GM18502 (cell line): ENCODE measurements at regions not wholly inside any gene's neighbourhood (a gene's known extent, or its start where the extent isn't known, plus 50 kb on each side); places are given as distances from the start of the nearest gene placed in this dataset.
"Not testable (repeated sequence)": the region's sequence is repeated elsewhere in the genome, so short reads cannot be mapped to it uniquely, and the experiment has no call there.

Experiments used
- ATAC-seq: cut with Tn5 transposase; IDR thresholded peaks from one replicate; pipeline ENCODE4 v1.9.1; 2021; ENCODE audit warnings: mild to moderate bottlenecking; ENCODE audit not compliant: unreplicated experiment, poor library complexity

DNA sequence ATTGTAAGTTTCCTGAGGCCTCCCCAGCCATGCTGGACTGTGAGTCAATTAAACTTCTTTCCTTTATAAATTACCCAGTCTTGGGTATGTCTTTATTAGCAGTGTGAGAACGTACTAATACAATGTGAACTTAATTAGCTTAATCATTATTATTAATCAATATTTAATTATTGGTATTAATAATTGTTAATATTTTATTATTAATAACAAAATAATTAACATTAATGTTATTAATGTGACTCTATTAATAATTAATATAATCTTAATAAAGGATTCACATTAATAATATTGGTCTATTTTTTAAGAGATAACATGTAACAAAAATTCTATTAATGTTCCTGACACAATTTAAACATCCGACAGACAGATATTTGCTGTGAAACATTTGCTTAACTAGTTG, 164.9 kb upstream of the ATF7IP start:
- ATAC-seq, result no peak

DNA sequence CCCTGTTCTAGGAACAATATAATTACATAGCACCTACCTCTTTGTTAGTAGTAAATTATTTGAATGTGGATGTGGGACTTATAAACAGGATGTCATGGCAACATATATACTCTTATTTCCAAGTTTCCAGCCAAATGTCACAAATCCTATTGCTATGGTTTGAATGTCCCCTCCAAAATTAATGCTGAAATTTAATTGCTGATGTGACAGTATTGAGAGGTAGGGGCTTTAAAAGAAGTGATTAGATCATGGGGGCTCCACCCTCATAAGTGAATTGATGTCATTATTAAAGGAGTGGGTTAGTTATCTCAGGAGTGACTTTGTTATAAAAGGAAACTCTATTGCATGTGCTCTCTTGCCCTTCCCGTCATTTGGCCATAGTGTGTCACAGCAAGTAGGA, 164.2 kb upstream of the ATF7IP start:
- ATAC-seq, result no peak

DNA sequence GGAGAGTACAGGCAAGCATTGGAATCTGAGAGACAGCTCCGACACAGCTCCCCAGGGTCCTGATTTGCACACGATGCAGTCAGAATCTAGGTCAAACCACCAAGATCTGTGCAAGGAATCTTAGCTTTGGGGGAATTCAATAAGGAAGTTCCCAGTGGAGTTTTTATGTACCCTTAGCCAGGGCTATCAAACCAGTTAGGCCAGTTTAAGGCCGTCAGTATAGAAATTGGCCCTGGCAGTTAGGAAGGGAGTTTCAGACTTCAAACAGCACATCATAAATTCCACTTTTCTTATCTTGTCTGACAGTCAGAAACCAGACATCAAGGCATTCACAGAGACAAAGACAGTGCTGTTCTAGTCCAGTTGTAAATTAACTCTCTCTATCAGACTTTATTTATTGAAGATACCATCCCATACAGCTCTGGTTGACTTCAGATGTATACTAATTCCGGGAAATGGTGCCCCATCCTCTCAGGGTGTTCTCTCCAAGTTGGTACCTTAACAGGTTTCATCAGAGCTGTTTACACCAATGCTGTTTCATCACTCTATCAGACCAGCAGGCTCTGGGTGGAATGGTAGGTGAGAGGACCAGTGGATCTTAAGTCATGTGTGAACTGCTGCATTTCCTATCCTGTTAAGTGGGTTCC, 157.5 kb upstream of the ATF7IP start:
- no peak for ATAC-seq

DNA sequence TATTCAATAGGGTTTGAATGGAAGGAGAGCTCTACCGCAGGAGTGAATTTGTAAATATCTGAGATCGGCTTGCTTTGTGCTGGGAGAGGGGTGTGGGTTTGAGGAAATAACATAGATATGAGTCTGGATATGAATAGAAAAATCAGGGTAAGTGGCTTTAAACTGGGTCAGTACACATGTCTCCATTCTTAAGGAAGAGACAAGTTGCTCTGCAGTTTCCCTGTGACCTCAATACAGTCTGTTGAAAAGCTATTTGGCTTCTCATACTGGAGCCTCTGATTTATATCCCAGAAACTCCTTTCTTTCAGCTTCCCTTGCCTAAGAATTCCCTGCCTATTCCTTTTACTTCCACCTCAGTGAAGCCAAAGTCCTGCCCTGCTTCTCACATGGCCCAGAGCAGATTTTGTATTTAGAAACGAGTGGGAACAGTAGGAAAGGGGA, 153.5 kb upstream of the ATF7IP start:
- ATAC-seq, result no peak

DNA sequence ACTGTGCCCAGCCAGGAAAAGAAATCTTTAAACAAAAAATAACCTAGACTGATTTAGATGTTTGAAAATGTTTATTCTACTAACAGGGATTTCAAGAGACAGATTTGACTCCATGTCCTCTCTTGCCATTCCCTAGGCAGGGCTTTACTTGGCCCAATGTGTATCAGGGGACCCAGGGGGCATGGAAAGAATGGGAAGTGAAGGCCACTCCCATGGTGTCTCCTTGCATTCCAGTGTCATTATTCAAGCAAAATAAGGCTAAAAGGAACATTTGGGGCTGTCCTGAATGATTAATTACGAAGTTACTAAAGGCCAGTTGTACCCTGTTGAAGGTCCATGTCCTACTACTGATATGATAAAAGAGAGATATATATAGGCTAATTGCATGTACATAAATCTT, 151.9 kb upstream of the ATF7IP start:
- no peak for ATAC-seq

DNA sequence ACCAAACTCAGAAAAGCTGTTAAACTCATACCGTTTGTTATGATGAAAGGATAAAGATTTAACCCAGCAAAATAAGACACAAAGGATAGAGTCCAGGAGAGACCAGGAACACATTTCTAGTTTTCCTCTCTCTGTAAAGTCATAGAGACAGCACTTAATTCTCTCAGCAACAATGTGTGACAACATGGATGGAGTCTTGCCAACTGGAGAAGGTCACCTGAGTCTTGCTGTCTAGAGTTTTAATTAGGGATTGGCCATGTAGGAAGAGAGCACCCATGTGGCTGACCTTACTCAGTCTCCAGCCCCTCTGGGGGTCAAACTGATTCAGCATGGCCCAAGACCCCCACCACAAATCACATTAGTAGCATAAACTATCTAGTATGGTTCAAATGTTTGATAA, 151.0 kb upstream of the ATF7IP start:
- no peak for ATAC-seq

DNA sequence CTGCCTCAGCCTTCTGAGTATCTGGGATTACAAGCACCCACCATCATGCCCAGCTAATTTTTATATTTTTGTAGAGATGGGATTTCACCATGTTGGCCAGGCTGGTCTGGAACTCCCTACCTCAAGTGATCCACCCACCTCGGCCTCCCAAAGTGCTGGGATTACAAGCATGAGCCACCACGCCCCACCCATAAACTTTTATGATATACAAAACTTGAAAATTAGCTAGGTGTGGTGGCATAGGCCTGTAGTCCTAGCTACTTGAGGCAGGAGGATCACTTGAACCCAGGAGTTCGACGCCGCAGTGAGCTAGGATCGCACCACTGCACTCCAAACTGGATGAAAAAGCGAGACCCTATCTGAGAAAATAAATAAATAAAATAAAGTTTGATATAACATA, 149.5 kb upstream of the ATF7IP start:
- not testable (repeated sequence) for ATAC-seq

DNA sequence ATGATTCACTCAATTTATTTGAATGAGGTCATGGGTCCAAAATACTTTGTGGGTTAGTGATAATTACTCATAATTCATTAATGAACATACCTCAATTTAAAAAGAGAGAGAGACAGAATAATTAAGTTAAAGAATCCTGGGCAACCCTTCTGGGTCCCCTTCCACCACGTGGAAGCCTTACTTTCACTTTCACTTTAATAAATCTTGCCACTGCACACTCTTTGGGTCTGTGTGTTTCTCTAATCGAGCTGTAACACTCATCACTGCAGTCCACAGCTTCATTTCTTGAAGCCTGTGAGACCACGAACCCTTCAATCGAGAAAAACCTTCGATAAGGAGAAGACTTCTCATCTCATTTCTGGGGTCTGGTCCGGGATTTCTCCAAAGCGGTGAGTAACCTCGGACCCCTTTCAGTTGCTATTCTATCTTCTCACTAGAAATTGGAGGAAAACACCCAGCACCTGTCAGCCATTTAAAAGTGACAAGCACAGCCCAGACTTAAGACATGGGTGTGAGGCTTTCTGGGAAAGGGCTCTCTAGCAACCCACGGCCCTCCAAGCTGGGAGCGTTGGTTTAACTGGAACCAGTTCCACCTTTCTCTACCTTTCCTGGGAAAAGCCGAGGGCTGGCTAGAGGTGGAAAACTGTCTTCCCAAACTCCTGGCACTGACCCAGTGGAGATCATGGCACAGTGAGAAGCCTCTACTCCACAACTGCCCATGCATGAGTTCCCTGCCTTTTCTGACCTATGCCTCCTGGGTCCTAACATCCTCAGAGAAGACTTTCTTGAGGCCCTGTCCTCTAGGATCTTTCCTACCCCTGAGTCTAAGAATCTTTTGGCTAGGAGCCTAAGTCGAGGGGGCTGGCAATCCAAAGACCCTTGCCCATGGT, 148.8 kb upstream of the ATF7IP start:
- no peak for ATAC-seq

DNA sequence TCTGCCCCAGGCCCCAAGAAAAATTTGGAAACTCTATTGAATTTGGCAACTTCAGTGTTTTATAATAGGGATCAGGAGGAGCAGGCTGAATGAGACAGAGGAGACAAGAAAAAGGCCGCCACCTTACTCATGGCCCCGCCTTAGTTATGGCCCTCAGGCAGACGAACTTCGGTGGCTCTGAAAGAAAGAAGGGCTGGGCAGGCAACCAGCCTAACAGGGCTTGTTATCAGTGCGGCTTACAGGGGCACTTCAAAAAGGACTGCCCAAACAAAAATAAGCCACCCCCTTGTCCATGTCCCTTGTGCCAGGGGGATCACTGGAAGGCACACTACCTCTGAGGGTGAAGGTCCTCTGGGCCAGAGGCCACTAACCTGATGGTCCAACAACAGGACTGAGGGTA, 146.3 kb upstream of the ATF7IP start:
- ATAC-seq, result no peak

DNA sequence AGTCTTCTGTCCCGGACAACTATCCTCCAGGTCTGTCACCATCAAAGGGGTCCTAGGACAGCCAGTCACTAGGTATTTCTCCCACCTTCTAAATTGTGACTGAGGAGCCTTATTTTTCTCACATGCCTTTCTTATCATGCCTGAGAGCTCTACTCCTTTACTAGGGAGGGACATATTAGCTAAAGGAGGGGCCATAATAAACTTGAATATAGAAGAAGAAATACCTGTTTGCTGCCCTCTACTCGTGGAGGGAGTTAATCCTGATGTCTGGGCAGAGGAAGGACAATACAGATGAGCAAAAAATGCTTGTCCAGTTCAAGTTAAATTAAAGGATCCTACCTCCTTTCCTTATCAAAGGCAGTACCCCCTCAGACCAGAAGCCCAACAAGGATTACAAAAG, 145.8 kb upstream of the ATF7IP start:
- ATAC-seq, result not testable (repeated sequence)

DNA sequence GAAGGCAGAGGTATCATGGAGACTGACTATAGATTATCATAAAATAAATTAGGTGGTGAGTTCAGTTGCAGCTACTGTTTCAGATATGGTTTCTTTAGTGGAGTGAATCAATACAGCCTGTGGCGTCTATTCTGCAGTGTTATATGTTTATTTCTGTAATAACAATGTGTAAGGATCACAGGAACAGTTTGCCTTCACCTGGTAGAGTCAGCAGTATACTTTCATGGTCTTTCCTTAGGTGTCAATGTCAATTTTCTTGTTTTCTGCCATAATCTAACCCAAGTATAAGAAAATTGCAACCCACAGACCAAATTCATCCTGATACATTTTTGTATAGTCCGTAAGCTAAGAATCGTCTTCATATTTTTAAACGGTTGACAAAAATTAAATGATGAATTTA, 140.4 kb upstream of the ATF7IP start:
- ATAC-seq, result no peak

DNA sequence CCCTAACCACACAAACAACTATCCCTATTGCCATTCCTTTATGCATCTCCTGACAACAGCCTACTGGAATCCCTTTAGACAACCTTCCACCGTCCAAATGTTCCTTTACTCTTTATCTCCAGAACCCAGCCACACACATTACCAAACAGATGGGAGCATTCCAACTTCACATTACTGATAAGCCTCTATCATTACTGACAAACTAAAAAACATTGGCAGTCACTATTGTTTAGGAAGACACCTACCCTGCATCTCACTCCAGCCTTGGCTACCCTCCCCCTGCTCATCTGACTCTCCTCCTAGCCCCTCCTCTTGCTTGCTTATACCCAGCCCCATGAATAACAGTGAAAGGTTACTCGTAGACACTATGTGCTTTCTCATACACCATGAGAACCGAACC, 130.3 kb upstream of the ATF7IP start:
- not testable (repeated sequence) for ATAC-seq

DNA sequence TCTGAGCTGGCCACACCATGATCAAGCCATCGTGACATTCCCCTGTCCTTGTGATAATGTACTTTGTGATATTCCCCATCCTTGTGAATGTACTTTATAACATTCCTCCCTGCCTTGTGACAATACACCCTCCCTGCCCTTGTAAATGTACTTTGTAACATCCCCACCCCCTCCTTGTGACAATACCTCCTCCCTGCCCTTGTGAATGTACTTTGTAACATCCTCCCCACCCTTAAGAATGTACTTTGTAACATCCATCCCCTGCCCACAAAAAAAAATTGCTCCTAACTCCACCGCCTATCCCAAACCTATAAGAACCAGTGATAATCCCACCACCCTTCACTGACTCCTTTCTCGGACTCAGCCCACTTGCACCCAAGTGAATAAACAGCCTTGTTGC, 128.8 kb upstream of the ATF7IP start:
- ATAC-seq, result not testable (repeated sequence)

DNA sequence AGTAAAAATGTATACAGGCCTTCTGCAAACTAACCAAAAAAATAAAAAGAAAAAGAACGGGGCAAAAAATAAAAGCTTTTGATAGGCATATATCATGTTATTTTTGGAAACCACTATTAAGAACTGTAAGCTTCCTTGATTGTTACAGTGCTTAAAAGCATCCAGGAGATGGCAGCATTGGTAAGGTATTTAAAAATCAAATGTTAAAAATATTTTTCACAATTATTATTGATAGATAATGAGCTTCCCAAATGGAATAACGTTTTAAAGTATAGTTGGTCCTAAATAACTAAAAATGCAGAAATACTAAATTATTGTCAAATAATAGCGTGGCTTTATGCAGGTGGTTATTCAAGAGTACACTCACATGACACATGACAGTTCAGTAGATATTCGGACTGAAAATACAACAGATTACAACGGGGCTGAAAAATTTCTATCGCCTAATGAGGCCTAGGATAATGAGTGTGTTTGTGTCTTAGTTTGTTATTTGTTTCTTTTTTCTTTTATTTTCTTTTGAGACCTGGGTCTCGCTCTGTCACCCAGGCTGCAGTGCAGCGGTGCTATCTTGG, 127.2 kb upstream of the ATF7IP start:
- no peak for ATAC-seq

DNA sequence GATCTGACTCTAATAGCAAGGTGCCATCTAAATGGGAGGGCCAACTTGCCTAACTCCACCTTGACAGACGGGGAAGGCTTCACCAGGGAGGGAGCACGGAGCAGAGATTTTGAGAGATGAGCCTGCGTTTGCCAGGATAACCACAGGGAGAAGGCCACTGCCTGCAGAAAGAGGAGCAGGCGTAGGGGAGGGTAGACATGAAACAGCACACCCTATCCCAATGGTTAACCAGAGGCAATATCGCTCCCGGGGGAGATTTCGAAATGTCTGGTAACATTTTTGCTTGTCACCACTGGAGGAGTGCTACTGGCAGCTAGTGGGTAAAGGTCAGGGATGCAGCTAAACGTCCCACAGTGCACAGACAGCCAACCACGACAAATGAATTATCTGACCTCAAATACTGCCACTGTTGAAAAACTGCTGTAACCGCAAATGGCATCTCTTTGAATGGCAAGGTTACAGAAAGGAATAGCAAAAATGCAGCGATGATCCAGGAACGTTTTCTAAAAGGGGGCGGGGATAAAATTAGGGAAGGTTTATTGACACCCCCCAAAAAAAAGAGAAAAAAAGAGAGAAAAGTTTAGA, 126.0 kb upstream of the ATF7IP start:
- ATAC-seq, result peak; percentile 84

DNA sequence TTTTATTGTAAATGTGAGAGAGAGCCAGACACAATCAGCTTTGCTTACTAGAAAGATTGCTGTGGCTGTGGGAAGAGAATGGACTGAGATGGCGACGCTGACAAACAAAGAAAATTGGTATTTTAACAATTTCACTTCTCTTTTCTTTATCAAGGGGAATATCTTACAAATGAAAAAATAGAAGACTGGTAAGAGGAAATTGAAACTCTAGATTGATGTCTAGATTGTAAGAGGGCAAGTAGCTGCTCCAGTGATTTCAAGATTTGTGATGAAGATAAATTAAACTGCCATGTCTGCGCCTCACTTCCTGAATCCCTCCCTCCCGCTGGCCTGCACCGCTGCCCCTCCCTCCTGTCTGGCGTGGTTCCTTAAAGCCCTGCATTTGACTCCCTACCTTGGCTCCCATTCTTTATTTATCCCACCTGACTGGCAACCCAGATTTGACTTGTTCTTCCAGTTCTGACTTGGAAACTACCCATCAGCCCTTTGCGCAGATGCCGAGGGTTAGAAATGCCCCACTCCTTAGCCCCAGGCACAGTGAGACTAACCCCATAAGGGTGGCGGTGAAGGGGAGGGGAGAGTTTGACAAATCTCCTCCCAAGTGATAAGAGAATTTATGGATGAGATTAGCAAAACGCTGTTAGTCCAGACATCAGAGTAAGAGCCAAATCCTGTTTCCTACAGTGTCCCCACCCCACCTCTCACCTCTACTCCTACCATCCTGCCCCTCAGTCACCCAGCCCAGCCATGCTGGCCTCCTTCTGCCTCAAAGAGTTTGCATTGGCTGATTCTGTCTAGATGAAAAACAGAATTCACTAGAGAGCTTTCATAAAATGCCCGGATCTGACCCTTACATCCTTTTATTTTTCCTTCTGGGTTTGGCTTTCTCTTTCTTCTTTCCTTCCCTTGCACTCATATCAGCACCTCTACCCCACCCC, 125.3 kb upstream of the ATF7IP start:
- peak; percentile 55 for ATAC-seq

DNA sequence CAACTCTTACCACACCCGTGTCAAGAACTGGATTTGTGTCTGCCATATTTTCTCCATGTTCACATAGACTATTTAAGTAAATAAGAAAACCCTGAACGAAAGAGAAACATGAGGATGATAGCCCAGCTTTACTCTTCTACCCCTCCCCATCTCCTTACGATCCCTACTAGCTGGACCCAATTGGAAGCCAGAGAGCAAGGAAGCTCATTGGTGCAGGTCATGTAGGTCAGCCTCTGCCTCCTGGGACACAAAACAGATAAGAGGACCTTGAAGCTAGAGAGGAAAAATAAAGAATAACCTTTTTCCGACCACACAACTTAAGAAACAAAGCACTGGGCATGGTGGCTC, 124.6 kb upstream of the ATF7IP start:
- ATAC-seq, result no peak

DNA sequence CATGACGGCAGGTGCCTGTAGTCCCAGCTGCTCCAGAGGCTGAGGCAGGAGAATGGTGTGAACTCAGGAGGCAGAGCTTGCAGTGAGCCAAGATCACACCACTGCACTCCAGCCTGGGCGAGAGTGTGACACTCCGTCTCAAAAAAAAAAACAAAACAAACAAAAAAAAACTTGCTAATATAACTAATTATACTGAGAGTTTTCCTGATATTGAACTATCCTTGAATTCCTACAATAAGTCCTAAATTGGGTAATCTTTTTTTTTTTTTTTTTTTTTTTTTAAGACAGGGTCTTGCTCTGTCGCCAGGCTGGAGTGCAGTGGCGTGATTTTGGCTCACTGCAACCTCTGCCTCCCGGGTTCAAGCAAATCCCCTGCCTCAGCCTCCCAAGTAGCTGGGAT, 122.7 kb upstream of the ATF7IP start:
- ATAC-seq, result not testable (repeated sequence)

DNA sequence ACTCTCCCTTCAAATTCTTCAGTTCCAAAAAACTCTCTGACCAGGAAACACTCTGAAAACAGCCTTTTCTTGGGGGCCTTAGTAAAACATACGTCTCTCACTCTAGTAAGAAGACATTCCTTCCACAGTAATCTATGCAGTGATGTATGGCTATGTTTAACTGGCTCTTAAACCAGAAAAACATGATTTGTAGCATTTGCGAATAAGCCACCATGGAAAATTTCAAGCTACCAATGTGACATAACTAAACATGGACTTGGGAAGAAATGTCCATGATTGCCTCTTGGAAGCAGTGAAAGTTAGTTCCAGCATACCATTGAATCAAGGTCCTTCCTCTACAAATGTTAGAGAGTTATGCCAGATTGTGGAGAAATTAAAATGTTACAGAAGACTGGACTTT, 121.5 kb upstream of the ATF7IP start:
- ATAC-seq, result no peak
